OCI-LY3 (cell line): ENCODE measurements at regions not wholly inside any gene's neighbourhood (a gene's known extent, or its start where the extent isn't known, plus 50 kb on each side); places are given as distances from the start of the nearest gene placed in this dataset.

Experiments used
- CTCF ChIP-seq: fragments of 200-600, 300-600 bp; sonication (generic); IDR thresholded peaks from 2 replicates; pipeline ENCODE4 v1.5.1; 2014; ENCODE audit warnings: antibody characterized with exemption, low read length, low read depth
- EZH2phosphoT487 ChIP-seq: fragments of 200-600 bp; shearing (Covaris generic); IDR thresholded peaks from 2 replicates; pipeline ENCODE4 v1.6.1; 2018; ENCODE audit warnings: antibody characterized with exemption, mixed run types, low read depth

GRCh38 chr3:67853520-67853919 lies 199.1 kb upstream of the SUCLG2 start:
- no peak for TF ChIP-seq EZH2phosphoT487
- no peak for TF ChIP-seq CTCF
